Osteoblast (primary cell): ENCODE measurements at regions not wholly inside any gene's neighbourhood (a gene's known extent, or its start where the extent isn't known, plus 50 kb on each side); places are given as distances from the start of the nearest gene placed in this dataset.

ENCODE experiments used
- DNase-seq: peaks from one replicate; pipeline ENCODE4 v3.0.0; 2011; ENCODE audit warnings: low spot score, mixed read lengths; ENCODE audit not compliant: insufficient read length; ENCODE audit errors: missing footprints
- H2AFZ ChIP-seq: 2 replicates; pipeline ENCODE4 v1.6.0; 2011; ENCODE audit warnings: mild to moderate bottlenecking, low read length
- H3K27ac ChIP-seq: 2 replicates; pipeline ENCODE4 v1.5.1; 2011; ENCODE audit warnings: mild to moderate bottlenecking, low read depth, low read length, moderate library complexity
- H3K27me3 ChIP-seq: 2 replicates; pipeline ENCODE4 v1.6.0; 2012; ENCODE audit warnings: mild to moderate bottlenecking, control low read depth, inconsistent platforms, low read length, moderate library complexity; ENCODE audit not compliant: insufficient read depth
- H3K36me3 ChIP-seq: 2 replicates; pipeline ENCODE4 v1.5.1; 2011; ENCODE audit warnings: mild to moderate bottlenecking, low read length, control low read depth, moderate library complexity; ENCODE audit not compliant: insufficient read depth
- H3K4me1 ChIP-seq: 2 replicates; pipeline ENCODE4 v1.5.1; 2011; ENCODE audit warnings: mild to moderate bottlenecking, low read length, control low read depth, moderate library complexity; ENCODE audit not compliant: insufficient read depth
- H3K4me2 ChIP-seq: 2 replicates; pipeline ENCODE4 v1.6.0; 2011; ENCODE audit warnings: mild to moderate bottlenecking, low read length; ENCODE audit not compliant: insufficient read depth
- H3K4me3 ChIP-seq: fragments of 200-600 bp; sonication (generic); 3 replicates; pipeline ENCODE4 v1.5.1; 2012; ENCODE audit warnings: mild to moderate bottlenecking, low read length, inconsistent platforms; ENCODE audit not compliant: insufficient read depth
- H3K79me2 ChIP-seq: 2 replicates; pipeline ENCODE4 v1.6.0; 2012; ENCODE audit warnings: mild to moderate bottlenecking, low read length, control low read depth, inconsistent platforms; ENCODE audit not compliant: insufficient read depth
- H3K9me3 ChIP-seq: 2 replicates; pipeline ENCODE4 v1.5.1; 2011; ENCODE audit warnings: low read depth, low read length, control low read depth
- H4K20me1 ChIP-seq: 2 replicates; pipeline ENCODE4 v1.6.0; 2012; ENCODE audit warnings: mild to moderate bottlenecking, low read length, control low read depth; ENCODE audit not compliant: insufficient read depth
- CTCF ChIP-seq: IDR thresholded peaks from 2 replicates; pipeline ENCODE4 v1.5.1; 2011; ENCODE audit warnings: mild to moderate bottlenecking, low read depth, low read length, moderate library complexity; ENCODE audit errors: extremely low read depth

- Histone ChIP-seq H3K4me1 (no peaks in the 10 kb centered on the region), H2AFZ (no peak overlapping the region), H3K4me2 (no peak overlapping the region), H3K27ac (no peak overlapping the region), H3K79me2 (no peaks in the 10 kb centered on the region), H3K4me3 (no peak overlapping the region), H4K20me1 (no peaks in the 10 kb centered on the region), H3K27me3 (no peaks in the 10 kb centered on the region), H3K36me3 (no peaks in the 10 kb centered on the region), H3K9me3 (no peaks in the 10 kb centered on the region)
- no peak for TF ChIP-seq CTCF
- DNase-seq = no peak
Observed at GRCh38 chrX:2135421-2135820, 365.4 kb downstream of the DHRSX start.

GRCh38 chrX:2134782-2135181, 366.0 kb downstream of the DHRSX start:
- TF ChIP-seq CTCF = no peak
- no peaks in the 10 kb centered on the region for H3K9me3 ChIP-seq
- H4K20me1 ChIP-seq = no peaks in the 10 kb centered on the region
- H3K4me1 ChIP-seq = no peaks in the 10 kb centered on the region
- H3K36me3 ChIP-seq = no peaks in the 10 kb centered on the region
- H2AFZ ChIP-seq = no peak overlapping the region
- no peaks in the 10 kb centered on the region for H3K27me3 ChIP-seq
- no peaks in the 10 kb centered on the region for H3K79me2 ChIP-seq
- no peak for DNase-seq
- no peak overlapping the region for H3K4me3 ChIP-seq
- no peak overlapping the region for H3K27ac ChIP-seq
- no peak overlapping the region for H3K4me2 ChIP-seq
